SK-N-SH (cell line): ENCODE measurements at regions not wholly inside any gene's neighbourhood (a gene's known extent, or its start where the extent isn't known, plus 50 kb on each side); places are given as distances from the start of the nearest gene placed in this dataset.

Source experiments
- CTCF ChIA-PET: fragments of 300-600, 350-600 bp; formaldehyde crosslinking; extraction: SDS; loops from one replicate; lab custom pipeline; 2021; lab: Yijun Ruan, JAX
- POLR2A ChIA-PET: fragments of 350-600 bp; sonication (Branson Sonifier 250); formaldehyde crosslinking; extraction: SDS; loops from one replicate; lab custom pipeline; 2020; ENCODE audit warnings: antibody characterized with exemption, inconsistent platforms; lab: Yijun Ruan, JAX
- DNase-seq: peaks from one replicate; pipeline ENCODE4 v3.0.0; 2012
- H2AFZ ChIP-seq: fragments of 200-600 bp; sonication (generic); 2 replicates; pipeline ENCODE4 v1.8.1; 2016; ENCODE audit warnings: antibody characterized with exemption, mild to moderate bottlenecking, low read depth
- H3F3A ChIP-seq: fragments of 200-600 bp; sonication (generic); replicated peaks from 2 replicates; pipeline ENCODE3; 2016; ENCODE audit warnings: antibody characterized with exemption, mild to moderate bottlenecking; ENCODE audit not compliant: insufficient read depth
- H3K27ac ChIP-seq, 2 experiments: fragments of 200-500 bp in 1 of 2; fragments of 200-600 bp in 1 of 2; sonication (Bioruptor generic) in 1 of 2; sonication (generic), shearing (Covaris generic) in 1 of 2; 2 replicates each; pipeline versions ENCODE4 v1.5.1 to v1.6.1; 2014 to 2016; ENCODE audit warnings: low read depth in 2 of 2, inconsistent platforms in 1 of 2, low read length in 1 of 2, mild to moderate bottlenecking in 1 of 2, mixed read lengths in 1 of 2
- H3K27me3 ChIP-seq: fragments of 200-600 bp; sonication (generic), shearing (Covaris generic); 2 replicates; pipeline ENCODE4 v1.6.1; 2016; ENCODE audit warnings: mixed run types; ENCODE audit not compliant: insufficient read depth
- H3K36me3 ChIP-seq, 2 experiments: fragments of 200-500 bp in 1 of 2; fragments of 200-600 bp in 1 of 2; sonication (Bioruptor generic) in 1 of 2; sonication (generic) in 1 of 2; replicated peaks in 1 of 2; 2 replicates each; pipeline versions ENCODE3 to v1.5.1; 2014 to 2016; ENCODE audit warnings: low read length in 1 of 2, mild to moderate bottlenecking in 1 of 2; ENCODE audit not compliant: insufficient read depth in 2 of 2, control insufficient read depth in 1 of 2
- H3K4me1 ChIP-seq, 2 experiments: fragments of 200-500 bp in 1 of 2; fragments of 200-600 bp in 1 of 2; sonication (Bioruptor generic) in 1 of 2; sonication (generic), shearing (Covaris generic) in 1 of 2; 2 replicates each; pipeline versions ENCODE4 v1.5.1 to v1.6.1; 2014 to 2016; ENCODE audit warnings: low read depth in 1 of 2, low read length in 1 of 2, mixed run types in 1 of 2; ENCODE audit not compliant: insufficient read depth in 2 of 2, control insufficient read depth in 1 of 2
- H3K4me2 ChIP-seq: fragments of 200-600 bp; sonication (generic), shearing (Covaris generic); 2 replicates; pipeline ENCODE4 v1.6.1; 2017; ENCODE audit warnings: mixed run types
- H3K4me3 ChIP-seq, 2 experiments: fragments of 200-500 bp in 1 of 2; fragments of 200-600 bp in 1 of 2; sonication (Bioruptor generic) in 1 of 2; sonication (generic), shearing (Covaris generic) in 1 of 2; 2 replicates each; pipeline versions ENCODE4 v1.5.1 to v1.8.1; 2014 to 2016; ENCODE audit warnings: low read depth in 2 of 2, inconsistent platforms in 1 of 2, low read length in 1 of 2, mild to moderate bottlenecking in 1 of 2, mixed read lengths in 1 of 2, moderate library complexity in 1 of 2
- H3K79me2 ChIP-seq: fragments of 200-600 bp; sonication (generic); 2 replicates; pipeline ENCODE4 v1.8.1; 2017; ENCODE audit warnings: mild to moderate bottlenecking; ENCODE audit not compliant: insufficient read depth
- H3K9ac ChIP-seq: fragments of 200-600 bp; sonication (generic); 2 replicates; pipeline ENCODE4 v1.6.1; 2017; ENCODE audit warnings: mixed run types
- H3K9me2 ChIP-seq: fragments of 200-600 bp; sonication (generic); 2 replicates; pipeline ENCODE4 v1.6.1; 2017; ENCODE audit warnings: mixed run types
- H3K9me3 ChIP-seq: fragments of 200-600 bp; sonication (generic); 2 replicates; pipeline ENCODE4 v1.6.1; 2017; ENCODE audit warnings: mixed run types, mild to moderate bottlenecking, moderate library complexity
- H4K20me1 ChIP-seq: fragments of 200-600 bp; sonication (generic); 2 replicates; pipeline ENCODE4 v1.6.1; 2017; ENCODE audit warnings: mild to moderate bottlenecking, mixed run types; ENCODE audit not compliant: insufficient read depth
- CHD2 ChIP-seq: fragments of 150-350 bp; IDR thresholded peaks from 2 replicates; pipeline ENCODE4 v1.6.1; 2018; ENCODE audit warnings: low read length; ENCODE audit not compliant: partially characterized antibody
- ELF1 ChIP-seq: IDR thresholded peaks from 2 replicates; pipeline ENCODE4 v1.4.0; 2012
- IRF3 ChIP-seq: fragments of 150-350 bp; IDR thresholded peaks from 2 replicates; pipeline ENCODE4 v1.6.1; 2016; ENCODE audit warnings: mild to moderate bottlenecking, low read depth, low read length
- JUND ChIP-seq: IDR thresholded peaks from 2 replicates; pipeline ENCODE4 v1.4.0; 2012
- NFIC ChIP-seq: IDR thresholded peaks from 2 replicates; pipeline ENCODE4 v1.4.0; 2012; ENCODE audit warnings: borderline replicate concordance
- PBX3 ChIP-seq: IDR thresholded peaks from 2 replicates; pipeline ENCODE4; 2012
- RAD21 ChIP-seq: IDR thresholded peaks from 2 replicates; pipeline ENCODE4 v1.6.1; 2012; ENCODE audit warnings: mild to moderate bottlenecking, low read length
- RCOR1 ChIP-seq: fragments of 150-350 bp; IDR thresholded peaks from 2 replicates; pipeline ENCODE4 v1.6.1; 2017; ENCODE audit warnings: antibody characterized with exemption, low read length
- TEAD4 ChIP-seq: IDR thresholded peaks from 2 replicates; pipeline ENCODE4 v1.4.0; 2012; ENCODE audit warnings: mild to moderate bottlenecking, borderline replicate concordance; ENCODE audit not compliant: insufficient read depth
- USF2 ChIP-seq: fragments of 150-350 bp; IDR thresholded peaks from 2 replicates; pipeline ENCODE4 v1.6.1; 2017; ENCODE audit warnings: antibody characterized with exemption, low read length, low read depth, borderline replicate concordance
- ZBTB33 ChIP-seq: IDR thresholded peaks from 2 replicates; pipeline ENCODE4 v1.4.0; 2012; ENCODE audit warnings: low read depth, borderline replicate concordance
- WGBS: methylation state at CpG from one replicate; pipeline ENCODE4 v1.1.6; 2017; ENCODE audit warnings: low lambda C conversion rate; 5-methylcytosine and 5-hydroxymethylcytosine counted together

- no peaks in the 10 kb centered on the region for H3K27me3 ChIP-seq
- H3K36me3 ChIP-seq = no peaks in the 10 kb centered on the region
- H3K4me1 ChIP-seq = no peaks in the 10 kb centered on the region
- no peak overlapping the region for H3K4me2 ChIP-seq
- H2AFZ ChIP-seq = no peak overlapping the region
- no peak overlapping the region for H3K27ac ChIP-seq
- WGBS = 43% methylated on average over 3 of the region's 3 CpGs
- no peaks in the 10 kb centered on the region for H3K9me3 ChIP-seq
- POLR2A ChIA-PET = no interaction called here
- no peak overlapping the region for H3K9ac ChIP-seq
- CTCF ChIA-PET = no interaction called here
- DNase-seq = no peak
- TF ChIP-seq CHD2 (no peak), TEAD4 (no peak), IRF3 (no peak), RCOR1 (no peak), PBX3 (no peak), NFIC (no peak), RAD21 (no peak), ZBTB33 (no peak), USF2 (no peak), JUND (no peak), ELF1 (no peak)
- H3K9me2 ChIP-seq = no peaks in the 10 kb centered on the region
- H3F3A ChIP-seq = no peaks in the 10 kb centered on the region
- no peaks in the 10 kb centered on the region for H4K20me1 ChIP-seq
- no peaks in the 10 kb centered on the region for H3K79me2 ChIP-seq
- no peak overlapping the region for H3K4me3 ChIP-seq
These were observed 433.4 kb upstream of the MAF start for GRCh38 chr16:80033783-80034468.
